Retina (tissue), 1 donor: ENCODE measurements at regions not wholly inside any gene's neighbourhood (a gene's known extent, or its start where the extent isn't known, plus 50 kb on each side); places are given as distances from the start of the nearest gene placed in this dataset.
"Not testable (repeated sequence)": the region's sequence is repeated elsewhere in the genome, so short reads cannot be mapped to it uniquely, and the experiment has no call there.

Source experiments
- DNase-seq: peaks from one replicate; pipeline ENCODE4 v3.0.0-alpha.2; 2016

- no peak for DNase-seq
Observed at GRCh38 chr6:25127076-25127837, 151.9 kb upstream of the CARMIL1 start.

GRCh38 chr6:25130518-25130917 lies 148.7 kb upstream of the CARMIL1 start:
- no peak for DNase-seq

GRCh38 chr6:25132934-25133333 lies 146.2 kb upstream of the CARMIL1 start:
- DNase-seq: no peak

- DNase-seq: no peak
Observed at GRCh38 chr6:25133568-25133967, 145.6 kb upstream of the CARMIL1 start.

- no peak for DNase-seq
Observed at GRCh38 chr6:25136854-25137253, 142.3 kb upstream of the CARMIL1 start.

GRCh38 chr6:25137480-25137879 lies 141.7 kb upstream of the CARMIL1 start:
- no peak for DNase-seq

- DNase-seq: no peak
Observed at GRCh38 chr6:25137916-25138232, 141.3 kb upstream of the CARMIL1 start.

GRCh38 chr6:25138233-25138933 lies 140.8 kb upstream of the CARMIL1 start:
- DNase-seq: no peak

GRCh38 chr6:25138934-25139415 lies 140.2 kb upstream of the CARMIL1 start:
- no peak for DNase-seq

- not testable (repeated sequence) for DNase-seq
Observed at GRCh38 chr6:25139608-25140007, 139.6 kb upstream of the CARMIL1 start.

- DNase-seq: no peak
Observed at GRCh38 chr6:25142506-25142905, 136.7 kb upstream of the CARMIL1 start.

- no peak for DNase-seq
Observed at GRCh38 chr6:25144919-25145318, 134.3 kb upstream of the CARMIL1 start.

- no peak for DNase-seq
Observed at GRCh38 chr6:25147223-25147622, 132.0 kb upstream of the CARMIL1 start.

- no peak for DNase-seq
Observed at GRCh38 chr6:25150031-25150430, 129.1 kb upstream of the CARMIL1 start.

GRCh38 chr6:25150863-25151262 lies 128.3 kb upstream of the CARMIL1 start:
- DNase-seq: no peak

GRCh38 chr6:25153079-25153478 lies 126.1 kb upstream of the CARMIL1 start:
- DNase-seq: no peak

- DNase-seq: no peak
Observed at GRCh38 chr6:25154034-25154596, 125.1 kb upstream of the CARMIL1 start.

- no peak for DNase-seq
Observed at GRCh38 chr6:25155211-25155610, 124.0 kb upstream of the CARMIL1 start.

- DNase-seq: no peak
Observed at GRCh38 chr6:25156123-25156522, 123.1 kb upstream of the CARMIL1 start.

- DNase-seq: no peak
Observed at GRCh38 chr6:25157183-25157582, 122.0 kb upstream of the CARMIL1 start.

GRCh38 chr6:25157842-25158241 lies 121.3 kb upstream of the CARMIL1 start:
- DNase-seq: no peak

GRCh38 chr6:25160134-25160533 lies 119.0 kb upstream of the CARMIL1 start:
- not testable (repeated sequence) for DNase-seq

- DNase-seq: no peak
Observed at GRCh38 chr6:25165177-25165576, 114.0 kb upstream of the CARMIL1 start.

GRCh38 chr6:25165800-25166199 lies 113.4 kb upstream of the CARMIL1 start:
- no peak for DNase-seq
